ENCODE measurements at regions not wholly inside any gene's neighbourhood (a gene's known extent, or its start where the extent isn't known, plus 50 kb on each side); places are given as distances from the start of the nearest gene placed in this dataset.

DNA sequence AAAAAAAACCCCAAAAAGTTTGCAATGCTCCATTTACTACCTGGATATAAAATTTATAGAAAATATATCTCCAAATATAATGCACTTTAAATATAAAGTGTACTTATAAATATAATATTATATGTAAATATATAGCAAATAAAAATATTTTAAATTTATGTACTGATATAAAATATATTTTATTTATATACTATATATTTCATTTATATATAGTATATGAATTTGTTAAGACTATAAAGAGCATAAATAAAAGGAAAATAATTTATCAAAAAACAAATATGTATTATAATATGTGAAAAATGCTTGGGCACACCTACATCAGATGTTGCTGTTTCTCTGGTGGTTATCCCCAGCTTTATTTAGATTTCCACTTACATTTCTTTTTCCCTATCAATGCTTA is 71.0 kb upstream of the ZBTB18 start (continued):
- TF ChIP-seq PRDM15 (CRISPR knock-in tag; IDR thresholded peaks at IDR 0.05) (no peak), SPI1 (IDR thresholded peaks at IDR 0.05; ENCODE audit: borderline replicate concordance, insufficient read depth, low read depth, low read length) (no peak), E2F8 (IDR thresholded peaks at IDR 0.05; ENCODE audit: low read depth, partially characterized antibody) (no peak)

- POLR2A ChIA-PET = no interaction called here
- FAIRE-seq (no peak), DNase-seq (ENCODE audit: low read depth, low spot score) (no peak), ATAC-seq (no peak)
- Histone ChIP-seq H3K27me3 (replicated peaks in 1 of 2; ENCODE audit: control insufficient read depth in 2 of 2, insufficient read depth in 2 of 2, low read length in 1 of 2) (no peaks in the 10 kb centered on the region; a peak in 1 of 4 replicates), H3K4me3 (no peak overlapping the region), H3K9me3 (replicated peaks; ENCODE audit: control insufficient read depth, insufficient read depth, low read length) (no peaks in the 10 kb centered on the region; the same call in 2 of the 3 replicates), H3K4me2 (ENCODE audit: control insufficient read depth, insufficient read depth) (no peak overlapping the region), H3K79me2 (ENCODE audit: control insufficient read depth, insufficient read depth, low read length) (no peaks in the 10 kb centered on the region), H3K36me3 (ENCODE audit: control insufficient read depth in 2 of 2, insufficient read depth in 2 of 2, low read length in 1 of 2) (no peaks in the 10 kb centered on the region), H2AFZ (ENCODE audit: control insufficient read depth, low read depth, low read length) (no peak overlapping the region), H3K4me1 (ENCODE audit: control insufficient read depth, insufficient read depth, low read length) (no peaks in the 10 kb centered on the region; the same call in 1 of the 2 replicates), H3K9ac (ENCODE audit: control insufficient read depth, insufficient read depth, low read length) (no peak overlapping the region), H3K27ac (ENCODE audit: control insufficient read depth, insufficient read depth) (no peak overlapping the region), H4K20me1 (ENCODE audit: control insufficient read depth, insufficient read depth) (no peaks in the 10 kb centered on the region)
- WGBS (ENCODE audit: insufficient coverage, insufficient replicate concordance, low lambda C conversion rate, missing lambda C conversion rate) = 81% methylated on average over 16 of the region's 18 CpGs
- in situ Hi-C loops (cut with MboI) = no loop called here
- SMC1A ChIA-PET (ENCODE audit: uncharacterized antibody, unreplicated experiment) = no interaction called here
- CTCF ChIA-PET = no interaction called here
- intact Hi-C loops (cut with micrococcal nuclease; ENCODE audit: unreplicated experiment) = no loop called here
- no TSS peak for BruUV-seq (replicated peaks)
- RAD21 ChIA-PET (ENCODE audit: unreplicated experiment) = no interaction called here
- TF ChIP-seq CBFB (IDR thresholded peaks at IDR 0.05; ENCODE audit: low read depth) (no peak), NBN (IDR thresholded peaks at IDR 0.05) (no peak), ATF7 (IDR thresholded peaks at IDR 0.05; ENCODE audit: low read depth) (no peak), BHLHE40 (IDR thresholded peaks at IDR 0.05; ENCODE audit: borderline replicate concordance in 1 of 2, low read depth in 2 of 2, low read length in 1 of 2) (no peak), FOS (IDR thresholded peaks at IDR 0.05; ENCODE audit: borderline replicate concordance, extremely low read depth, insufficient read length) (no peak), CBX5 (IDR thresholded peaks at IDR 0.05; ENCODE audit: low read depth) (no peak), PKNOX1 (IDR thresholded peaks at IDR 0.05) (no peak), RAD51 (IDR thresholded peaks at IDR 0.05) (no peak), FOXM1 (IDR thresholded peaks at IDR 0.05; ENCODE audit: low read depth, low read length) (no peak), SMAD5 (IDR thresholded peaks at IDR 0.05; ENCODE audit: low read depth) (no peak)
- TF ChIP-seq, protein P1, sequence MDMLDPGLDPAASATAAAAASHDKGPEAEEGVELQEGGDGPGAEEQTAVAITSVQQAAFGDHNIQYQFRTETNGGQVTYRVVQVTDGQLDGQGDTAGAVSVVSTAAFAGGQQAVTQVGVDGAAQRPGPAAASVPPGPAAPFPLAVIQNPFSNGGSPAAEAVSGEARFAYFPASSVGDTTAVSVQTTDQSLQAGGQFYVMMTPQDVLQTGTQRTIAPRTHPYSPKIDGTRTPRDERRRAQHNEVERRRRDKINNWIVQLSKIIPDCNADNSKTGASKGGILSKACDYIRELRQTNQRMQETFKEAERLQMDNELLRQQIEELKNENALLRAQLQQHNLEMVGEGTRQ (IDR thresholded peaks at IDR 0.05; ENCODE audit: borderline replicate concordance, low read depth, low read length) = no peak
Observed at GRCh38 chr1:243979396-243979795, 71.7 kb upstream of the ZBTB18 start.
